Trophoblast cell (in vitro differentiated cells and primary cell): ENCODE measurements at regions not wholly inside any gene's neighbourhood (a gene's known extent, or its start where the extent isn't known, plus 50 kb on each side); places are given as distances from the start of the nearest gene placed in this dataset.

Source experiments
- DNase-seq, 2 donors: peaks; one replicate each; pipeline ENCODE4 v3.0.0-alpha.2; 2016
- H2AFZ ChIP-seq: 2 replicates; pipeline ENCODE4 v1.6.1; 2013; ENCODE audit warnings: low read length, moderate library complexity, mild to moderate bottlenecking; ENCODE audit not compliant: insufficient read depth, poor library complexity
- H2AK5ac ChIP-seq: 2 replicates; pipeline ENCODE4 v1.6.1; 2013; ENCODE audit warnings: mild to moderate bottlenecking, low read length
- H2BK120ac ChIP-seq: 2 replicates; pipeline ENCODE4 v1.6.1; 2013; ENCODE audit warnings: low read length, mild to moderate bottlenecking, moderate library complexity; ENCODE audit not compliant: insufficient read depth, poor library complexity
- H2BK12ac ChIP-seq: 2 replicates; pipeline ENCODE4 v1.6.1; 2013; ENCODE audit warnings: mild to moderate bottlenecking, low read length, moderate library complexity
- H2BK5ac ChIP-seq: 2 replicates; pipeline ENCODE4 v1.6.1; 2013; ENCODE audit warnings: low read length, low read depth, moderate library complexity, mild to moderate bottlenecking; ENCODE audit not compliant: poor library complexity
- H3K14ac ChIP-seq: 2 replicates; pipeline ENCODE4 v1.6.1; 2013; ENCODE audit warnings: mild to moderate bottlenecking, low read length
- H3K18ac ChIP-seq: 2 replicates; pipeline ENCODE4 v1.6.1; 2013; ENCODE audit warnings: mild to moderate bottlenecking, low read length
- H3K23ac ChIP-seq: 2 replicates; pipeline ENCODE4 v1.6.1; 2013; ENCODE audit warnings: low read length
- H3K27ac ChIP-seq: 2 replicates; pipeline ENCODE4 v1.5.1; 2013; ENCODE audit warnings: low read depth, mild to moderate bottlenecking, inconsistent platforms, low read length, moderate library complexity
- H3K27me3 ChIP-seq: 2 replicates; pipeline ENCODE4 v1.6.1; 2013; ENCODE audit warnings: inconsistent platforms, mild to moderate bottlenecking, low read length, moderate library complexity; ENCODE audit not compliant: insufficient read depth
- H3K36me3 ChIP-seq, 2 experiments: 1 replicate in 1 of 2; 2 replicates in 1 of 2; pipeline ENCODE4 v1.6.1; 2013; ENCODE audit warnings: low read length in 2 of 2, mild to moderate bottlenecking in 2 of 2, moderate library complexity in 1 of 2; ENCODE audit not compliant: insufficient read depth in 2 of 2, control insufficient read depth in 1 of 2
- H3K4ac ChIP-seq: 2 replicates; pipeline ENCODE4 v1.6.1; 2013; ENCODE audit warnings: low read depth, mild to moderate bottlenecking, low read length, moderate library complexity
- H3K4me1 ChIP-seq, 2 experiments: 1 replicate in 1 of 2; 2 replicates in 1 of 2; pipeline ENCODE4 v1.6.1; 2013; ENCODE audit warnings: low read length in 2 of 2, mild to moderate bottlenecking in 2 of 2, moderate library complexity in 1 of 2; ENCODE audit not compliant: insufficient read depth in 2 of 2, control insufficient read depth in 1 of 2
- H3K4me2 ChIP-seq: 2 replicates; pipeline ENCODE4 v1.6.1; 2013; ENCODE audit warnings: inconsistent platforms, mild to moderate bottlenecking, low read length, moderate library complexity
- H3K4me3 ChIP-seq: 2 replicates; pipeline ENCODE4 v1.5.1; 2013; ENCODE audit warnings: mild to moderate bottlenecking, low read depth, low read length, inconsistent platforms
- H3K79me1 ChIP-seq: one replicate; pipeline ENCODE4 v1.6.1; 2013; ENCODE audit warnings: low read length
- H3K79me2 ChIP-seq: 2 replicates; pipeline ENCODE4 v1.6.1; 2013; ENCODE audit warnings: low read length, mild to moderate bottlenecking; ENCODE audit not compliant: control insufficient read depth, insufficient read depth, poor library complexity
- H3K9ac ChIP-seq: 2 replicates; pipeline ENCODE4 v1.6.1; 2013; ENCODE audit warnings: mild to moderate bottlenecking, low read length
- H3K9me3 ChIP-seq: 2 replicates; pipeline ENCODE4 v1.6.1; 2013; ENCODE audit warnings: low read depth, mild to moderate bottlenecking, control low read depth, inconsistent platforms, low read length; ENCODE audit not compliant: insufficient read depth
- H4K12ac ChIP-seq: 2 replicates; pipeline ENCODE4 v1.6.1; 2013; ENCODE audit warnings: low read depth, mild to moderate bottlenecking, low read length, moderate library complexity
- H4K8ac ChIP-seq: 2 replicates; pipeline ENCODE4 v1.6.1; 2013; ENCODE audit warnings: low read depth, mild to moderate bottlenecking, low read length, moderate library complexity
- H4K91ac ChIP-seq: one replicate; pipeline ENCODE4 v1.6.1; 2013; ENCODE audit warnings: low read depth, mild to moderate bottlenecking, low read length, moderate library complexity
- WGBS: extraction: QIAGEN DNeasy Blood & Tissue Kit; methylation state at CpG from one replicate; pipeline ENCODE4 v1.1.7; 2013; ENCODE audit warnings: missing lambda C conversion rate; ENCODE audit not compliant: insufficient read length, insufficient coverage; ENCODE audit errors: extremely low coverage; 5-methylcytosine and 5-hydroxymethylcytosine counted together

DNA sequence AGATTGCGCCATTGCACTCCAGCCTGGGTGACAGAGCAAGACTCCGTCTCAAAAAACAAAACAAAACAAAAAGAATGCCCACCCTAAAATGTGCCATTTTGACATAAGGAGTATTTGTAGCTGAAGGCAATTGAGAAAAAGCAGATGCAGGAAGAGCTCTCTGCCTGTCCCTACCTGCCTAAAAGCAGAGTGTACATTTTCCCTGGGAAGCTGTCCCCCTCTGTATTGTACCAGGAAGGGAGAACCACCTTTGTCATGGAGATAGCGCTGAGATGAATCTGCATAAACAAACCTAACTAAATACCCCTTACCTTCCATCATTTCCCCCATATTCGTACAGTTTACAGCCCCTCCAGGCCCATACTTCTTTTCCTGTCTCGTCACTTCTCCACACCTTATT, 94.4 kb upstream of the SLC45A1 start:
- Histone ChIP-seq H3K14ac (no peak overlapping the region), H2BK12ac (no peak overlapping the region), H3K4ac (no peak overlapping the region), H4K8ac (no peak overlapping the region), H3K4me2 (peak overlapping the region; percentile 16), H3K79me2 (no peaks in the 10 kb centered on the region), H3K9me3 (peaks cover 6% of the 10 kb centered on the region), H3K23ac (no peak overlapping the region), H3K9ac (no peak overlapping the region), H3K79me1 (peaks cover 24% of the 10 kb centered on the region), H2AK5ac (no peak overlapping the region), H3K27ac (peak overlapping the region; percentile 45), H3K4me3 (no peak overlapping the region), H2AFZ (no peak overlapping the region), H3K4me1 (peaks cover 12 to 24% of the 10 kb centered on the region in 2 experiments), H4K91ac (peak overlapping the region; percentile 68), H2BK120ac (peak overlapping the region; percentile 60), H3K27me3 (no peaks in the 10 kb centered on the region), H4K12ac (no peak overlapping the region), H3K36me3 (no peaks in the 10 kb centered on the region), H2BK5ac (no peak overlapping the region), H3K18ac (no peak overlapping the region)
- 88% methylated on average over 1 of the region's 5 CpGs for WGBS
- no peak for DNase-seq

DNA sequence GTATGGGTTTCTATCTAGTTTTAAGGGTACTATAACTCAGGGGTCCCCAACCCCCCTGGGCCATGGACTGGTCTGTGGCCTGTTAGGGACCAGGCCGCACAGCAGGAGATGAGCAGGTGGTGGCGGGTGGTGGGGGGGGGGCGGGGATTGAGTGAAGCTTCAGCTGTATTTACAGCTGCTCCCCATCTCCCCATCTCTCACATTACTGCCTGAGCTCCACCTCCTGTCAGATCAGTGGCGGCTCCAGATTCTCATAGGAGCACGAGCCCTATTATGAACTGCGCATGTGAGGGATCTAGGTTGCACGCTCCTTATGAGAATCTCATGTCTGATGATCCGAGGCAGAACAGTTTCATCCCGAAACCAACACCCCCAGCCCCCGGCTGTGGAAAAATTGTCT, 95.1 kb upstream of the SLC45A1 start:
- Histone ChIP-seq H3K23ac (no peak overlapping the region), H3K9ac (no peak overlapping the region), H4K12ac (no peak overlapping the region), H3K27ac (peak overlapping the region; percentile 33), H2AK5ac (peak overlapping the region; percentile 31), H4K91ac (peak overlapping the region; percentile 68), H3K27me3 (no peaks in the 10 kb centered on the region), H2BK5ac (peak overlapping the region; percentile 66), H2BK12ac (peak overlapping the region; percentile 97), H3K4me2 (no peak overlapping the region), H3K9me3 (peaks cover 5% of the 10 kb centered on the region), H3K79me2 (peaks cover 4% of the 10 kb centered on the region), H3K4ac (peak overlapping the region; percentile 20), H2AFZ (no peak overlapping the region), H2BK120ac (peak overlapping the region; percentile 53), H3K18ac (no peak overlapping the region), H3K36me3 (no peaks in the 10 kb centered on the region), H3K79me1 (peaks cover 28% of the 10 kb centered on the region), H3K14ac (peak overlapping the region; percentile 45), H3K4me1 (peaks cover 16 to 29% of the 10 kb centered on the region in 2 experiments), H4K8ac (peak overlapping the region; percentile 10), H3K4me3 (no peak overlapping the region)
- no peak for DNase-seq
- WGBS, result no CpG with 5 or more reads among the region's 10 CpGs

DNA sequence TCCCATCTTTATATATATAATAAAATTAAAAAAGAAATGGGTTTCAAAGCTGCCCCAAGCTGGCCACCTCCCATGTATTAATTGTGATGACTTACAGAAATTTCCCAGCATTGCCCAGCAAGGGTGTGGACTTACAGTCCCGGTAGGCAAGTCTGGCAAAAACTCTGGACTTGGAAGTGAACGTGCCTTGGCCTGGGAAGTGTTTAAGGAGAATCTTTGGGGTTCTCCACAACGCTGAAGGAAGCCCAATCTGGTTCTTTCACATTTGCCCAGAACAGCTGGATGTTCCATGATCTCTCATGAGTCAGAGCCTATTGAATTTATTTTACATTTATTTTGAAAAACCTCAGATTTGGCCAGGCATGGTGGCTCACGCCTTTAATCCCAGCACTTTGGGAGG, 98.4 kb upstream of the SLC45A1 start:
- no peak overlapping the region for H2AK5ac ChIP-seq
- H3K36me3 ChIP-seq, result no peaks in the 10 kb centered on the region
- no peaks in the 10 kb centered on the region for H3K9me3 ChIP-seq
- H2BK120ac ChIP-seq, result peak overlapping the region; percentile 25
- H3K14ac ChIP-seq, result no peak overlapping the region
- H3K4me3 ChIP-seq, result no peak overlapping the region
- no peak overlapping the region for H3K27ac ChIP-seq
- no peak overlapping the region for H2AFZ ChIP-seq
- H3K18ac ChIP-seq, result no peak overlapping the region
- H3K9ac ChIP-seq, result no peak overlapping the region
- peaks cover 32 to 44% of the 10 kb centered on the region in 2 experiments for H3K4me1 ChIP-seq
- no CpG with 5 or more reads among the region's 4 CpGs for WGBS
- DNase-seq, result no peak
- H3K4ac ChIP-seq, result no peak overlapping the region
- no peak overlapping the region for H3K23ac ChIP-seq
- H4K8ac ChIP-seq, result no peak overlapping the region
- no peak overlapping the region for H3K4me2 ChIP-seq
- peaks cover 10% of the 10 kb centered on the region for H3K79me2 ChIP-seq
- H3K79me1 ChIP-seq, result peaks cover 42% of the 10 kb centered on the region
- no peak overlapping the region for H2BK5ac ChIP-seq
- H3K27me3 ChIP-seq, result no peaks in the 10 kb centered on the region
- H2BK12ac ChIP-seq, result peak overlapping the region; percentile 88
- no peak overlapping the region for H4K12ac ChIP-seq
- H4K91ac ChIP-seq, result peak overlapping the region; percentile 63

DNA sequence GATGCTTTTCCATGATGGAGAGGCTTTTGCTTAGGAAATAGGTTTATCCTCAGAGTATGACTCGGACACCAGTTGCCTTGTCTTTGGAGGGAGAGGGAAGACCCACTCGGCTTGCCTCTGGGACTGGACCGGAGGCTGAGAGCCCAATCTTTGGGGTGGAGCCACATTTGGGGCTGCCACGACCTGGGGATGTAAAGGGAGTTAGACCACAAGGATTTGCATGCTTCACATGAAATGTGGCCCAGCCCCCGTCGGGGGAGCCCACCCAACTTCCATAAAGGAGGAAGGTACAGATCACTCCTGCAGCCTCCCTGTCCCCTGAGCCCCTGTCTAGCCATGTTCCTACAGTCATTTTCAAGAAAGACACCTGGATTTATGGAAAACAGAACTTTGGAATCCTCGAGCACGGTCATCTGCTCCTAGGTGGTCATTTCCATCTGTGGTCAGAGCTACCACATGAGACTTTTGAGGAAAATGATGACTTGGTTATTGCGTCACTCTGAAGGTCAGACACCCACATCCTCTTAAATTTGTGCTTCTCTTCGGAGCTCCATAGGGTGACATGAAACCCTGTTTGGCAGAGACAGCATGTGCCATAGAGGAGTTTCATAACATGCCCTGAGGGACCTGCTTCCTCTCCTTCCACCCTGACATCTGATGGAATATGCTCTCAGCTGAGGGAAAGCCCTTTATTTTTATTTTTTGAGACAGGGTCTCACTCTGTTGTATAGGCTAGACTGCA, 99.4 kb upstream of the SLC45A1 start:
- peak overlapping the region; percentile 96 for H2BK120ac ChIP-seq
- H3K9ac ChIP-seq, result no peak overlapping the region
- H3K79me2 ChIP-seq, result peaks cover 10% of the 10 kb centered on the region
- H3K18ac ChIP-seq, result peak overlapping the region; percentile 86
- H3K4me2 ChIP-seq, result no peak overlapping the region
- H2AK5ac ChIP-seq, result peak overlapping the region; percentile 76
- no peak overlapping the region for H4K12ac ChIP-seq
- H3K27me3 ChIP-seq, result no peaks in the 10 kb centered on the region
- peak overlapping the region; percentile 82 for H2BK5ac ChIP-seq
- H3K4ac ChIP-seq, result peak overlapping the region; percentile 73
- H2AFZ ChIP-seq, result no peak overlapping the region
- no peak overlapping the region for H3K23ac ChIP-seq
- peak overlapping the region; percentile 66 for H3K14ac ChIP-seq
- H2BK12ac ChIP-seq, result peak overlapping the region; percentile 96
- peaks cover 42% of the 10 kb centered on the region for H3K79me1 ChIP-seq
- no CpG with 5 or more reads among the region's 10 CpGs for WGBS
- H3K4me3 ChIP-seq, result no peak overlapping the region
- H3K36me3 ChIP-seq, result no peaks in the 10 kb centered on the region
- peak in 1 of 2 donors; percentile 53 for DNase-seq
- no peaks in the 10 kb centered on the region for H3K9me3 ChIP-seq
- H4K91ac ChIP-seq, result peak overlapping the region; percentile 85
- peaks cover 35 to 43% of the 10 kb centered on the region in 2 experiments for H3K4me1 ChIP-seq
- H3K27ac ChIP-seq, result peak overlapping the region; percentile 47
- H4K8ac ChIP-seq, result peak overlapping the region; percentile 63
